Stimulated activated memory B cell treated with anti-CD40 and anti-IgM and Interleukin-4, amounts not matched to agents 10 μg/mL and 1 μg/mL and 100 μg/mL, for 72 hours (primary cell): ENCODE measurements at regions not wholly inside any gene's neighbourhood (a gene's known extent, or its start where the extent isn't known, plus 50 kb on each side); places are given as distances from the start of the nearest gene placed in this dataset.

Experiments
- ATAC-seq: fragments of 150-1000 bp; cut with Tn5 transposase; 2 replicates; pipeline ENCODE4 v1.10.0; 2021
- H3K27ac Mint-ChIP-seq: one replicate; pipeline ENCODE4 v1.8.0; 2022; ENCODE audit warnings: mild to moderate bottlenecking, mixed read lengths
- H3K27me3 Mint-ChIP-seq: one replicate; pipeline ENCODE4 v1.8.0; 2022; ENCODE audit warnings: mixed read lengths
- H3K36me3 Mint-ChIP-seq: one replicate; pipeline ENCODE4 v1.8.0; 2022; ENCODE audit warnings: mixed read lengths
- H3K4me1 Mint-ChIP-seq: one replicate; pipeline ENCODE4 v1.8.0; 2022; ENCODE audit warnings: mixed read lengths
- H3K4me3 Mint-ChIP-seq: one replicate; pipeline ENCODE4 v1.8.0; 2022; ENCODE audit warnings: mild to moderate bottlenecking, moderate library complexity, mixed read lengths
- H3K9me3 Mint-ChIP-seq: one replicate; pipeline ENCODE4 v1.8.0; 2022; ENCODE audit warnings: mixed read lengths

DNA sequence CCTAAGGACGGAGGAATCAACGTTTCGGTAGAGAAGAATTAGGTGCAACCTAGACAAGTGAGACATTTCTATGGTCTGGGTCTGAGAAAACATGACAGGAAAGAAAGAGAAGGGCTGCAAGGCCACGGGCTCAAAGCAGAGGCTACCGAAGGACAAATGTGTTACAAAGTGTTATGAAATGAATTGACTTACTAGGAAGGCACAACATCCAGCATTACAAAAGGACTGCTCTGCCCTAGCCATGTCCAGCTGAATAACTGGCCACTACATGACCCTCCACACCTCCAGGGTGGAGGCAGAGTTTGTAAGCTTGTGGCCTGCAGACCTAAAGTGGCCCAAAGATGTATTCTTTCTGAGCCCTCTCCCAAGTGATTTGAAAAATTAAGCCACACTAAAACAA lies 133.6 kb downstream of the GDAP2 start:
- Mint-ChIP-seq H3K27me3 (peaks cover 13% of the 10 kb centered on the region), H3K4me1 (no peaks in the 10 kb centered on the region), H3K9me3 (no peaks in the 10 kb centered on the region), H3K4me3 (no peak overlapping the region), H3K27ac (no peak overlapping the region), H3K36me3 (peaks cover 6% of the 10 kb centered on the region)
- ATAC-seq, result no peak

DNA sequence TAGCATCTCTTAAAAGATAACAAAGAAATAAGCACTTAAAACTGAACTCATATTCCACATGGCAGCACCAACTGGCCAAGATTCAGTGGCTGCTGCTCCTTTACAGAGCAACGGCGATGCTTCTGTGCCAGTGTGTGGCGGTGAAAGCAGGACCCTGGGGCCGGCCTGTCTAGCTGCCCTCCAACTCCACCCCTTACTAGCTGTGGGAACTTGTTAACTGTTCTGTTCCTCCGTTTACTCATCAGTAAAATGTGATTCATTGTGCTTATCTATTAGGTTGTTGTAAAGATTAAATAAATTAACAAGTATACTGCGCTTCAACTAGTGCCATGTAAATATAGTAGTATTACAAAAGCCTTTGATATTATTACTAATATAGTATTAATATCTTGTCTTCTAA lies 133.2 kb downstream of the GDAP2 start:
- H3K4me3 Mint-ChIP-seq, result no peak overlapping the region
- no peak for ATAC-seq
- H3K36me3 Mint-ChIP-seq, result peaks cover 6% of the 10 kb centered on the region

DNA sequence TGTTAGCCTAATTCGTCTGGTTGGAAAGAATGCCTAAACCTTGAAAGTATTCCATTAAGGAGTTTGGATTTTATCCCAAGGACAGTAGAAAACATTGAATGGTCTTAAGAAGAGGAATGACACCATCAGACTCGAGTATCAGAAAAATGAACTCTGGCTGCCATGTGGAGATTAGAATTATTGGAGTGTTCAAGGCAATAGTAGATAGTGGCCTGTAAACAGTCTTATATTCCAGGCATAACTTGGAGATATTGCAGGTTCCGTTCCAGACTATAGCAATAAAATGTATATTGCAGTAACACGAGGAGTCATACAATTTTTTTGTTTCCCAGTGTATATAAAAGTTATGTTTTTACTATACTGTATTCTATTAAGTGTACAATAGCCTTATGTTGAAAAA lies 130.9 kb downstream of the GDAP2 start:
- Mint-ChIP-seq H3K9me3 (no peaks in the 10 kb centered on the region), H3K27me3 (peaks cover 13% of the 10 kb centered on the region), H3K4me3 (no peak overlapping the region), H3K4me1 (no peaks in the 10 kb centered on the region), H3K27ac (no peak overlapping the region), H3K36me3 (no peaks in the 10 kb centered on the region)
- ATAC-seq, result no peak

More for the DNA sequence above, 133.2 kb downstream of the GDAP2 start:
- Mint-ChIP-seq H3K9me3 (no peaks in the 10 kb centered on the region), H3K4me1 (no peaks in the 10 kb centered on the region), H3K27ac (no peak overlapping the region), H3K27me3 (peaks cover 13% of the 10 kb centered on the region)

DNA sequence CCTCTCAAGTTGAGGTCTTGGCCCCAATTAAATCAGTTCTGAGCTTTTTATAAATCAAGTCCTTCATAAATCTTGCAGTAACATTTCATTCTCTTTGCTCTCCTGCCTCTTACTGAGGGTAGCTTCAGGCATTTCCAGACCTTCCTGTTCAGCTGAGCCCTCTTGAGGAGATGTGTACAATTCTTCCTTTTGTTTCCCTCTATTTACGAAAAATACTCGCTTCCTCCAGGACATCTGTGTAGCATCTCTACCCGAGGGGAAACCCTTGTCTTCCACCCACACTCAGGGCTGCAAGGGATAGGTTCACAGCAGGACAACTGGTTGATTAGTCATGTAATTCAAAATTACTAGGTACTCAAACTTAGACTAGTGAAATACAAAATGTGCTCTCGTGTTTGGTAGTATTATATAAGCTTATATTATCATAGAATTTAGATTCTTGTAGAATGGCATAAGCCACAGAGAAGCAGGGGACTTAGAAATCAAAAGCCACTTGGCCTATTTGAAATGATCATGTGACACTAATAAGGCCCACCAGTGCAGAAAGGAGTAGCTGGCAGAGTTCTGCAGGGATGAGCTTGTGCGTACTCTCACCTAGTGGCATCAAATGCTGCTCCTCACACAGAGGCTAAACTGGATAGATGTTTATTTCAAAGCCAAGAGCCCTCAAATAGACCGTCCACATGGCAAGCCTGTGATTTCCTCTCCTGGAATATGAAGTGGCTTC lies 126.7 kb downstream of the GDAP2 start:
- Mint-ChIP-seq H3K4me1 (no peaks in the 10 kb centered on the region), H3K27ac (no peak overlapping the region), H3K4me3 (no peak overlapping the region), H3K9me3 (no peaks in the 10 kb centered on the region), H3K27me3 (peaks cover 29% of the 10 kb centered on the region), H3K36me3 (no peaks in the 10 kb centered on the region)
- no peak for ATAC-seq

DNA sequence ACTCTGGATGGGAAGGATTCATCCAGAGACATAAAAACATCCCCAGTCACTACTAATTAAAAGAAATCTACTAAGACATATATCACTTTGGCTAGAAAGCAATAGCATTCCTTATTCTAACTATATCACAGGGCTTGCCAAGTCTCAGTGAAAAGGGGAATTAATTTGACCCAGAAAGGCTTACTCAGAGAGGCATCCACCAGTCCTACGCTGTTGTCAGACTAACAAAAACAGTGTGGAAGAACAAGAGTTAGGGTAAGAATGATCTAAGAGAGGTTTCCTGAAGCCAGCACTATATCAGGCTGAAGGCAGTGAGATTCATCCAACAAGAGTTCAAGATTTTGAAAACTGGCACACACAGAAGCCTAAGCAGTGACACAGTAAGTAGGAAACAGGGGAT lies 126.1 kb downstream of the GDAP2 start:
- peaks cover 29% of the 10 kb centered on the region for H3K27me3 Mint-ChIP-seq
- H3K36me3 Mint-ChIP-seq, result no peaks in the 10 kb centered on the region
- H3K4me1 Mint-ChIP-seq, result no peaks in the 10 kb centered on the region
- no peak overlapping the region for H3K27ac Mint-ChIP-seq
- no peak for ATAC-seq
- no peak overlapping the region for H3K4me3 Mint-ChIP-seq
- H3K9me3 Mint-ChIP-seq, result no peaks in the 10 kb centered on the region

DNA sequence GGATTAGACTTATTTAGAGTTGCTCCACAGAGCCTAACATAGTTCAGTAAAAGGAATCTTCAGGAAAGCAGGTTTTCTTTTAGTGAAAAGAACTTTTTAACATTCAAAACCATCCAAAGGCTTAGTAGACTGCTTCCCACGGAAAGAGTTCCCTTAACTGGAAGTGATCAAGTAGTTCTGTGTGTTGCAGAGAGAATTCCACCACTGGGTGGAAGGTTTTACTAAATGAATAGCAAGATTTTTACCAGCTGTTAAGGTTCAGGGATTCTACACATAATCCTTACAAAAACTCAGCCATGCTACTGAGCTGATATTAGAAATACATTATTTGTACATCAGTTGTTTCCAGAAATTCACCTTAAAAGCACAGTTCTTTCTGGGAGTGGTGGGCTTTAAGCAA lies 119.7 kb downstream of the GDAP2 start:
- H3K36me3 Mint-ChIP-seq, result no peaks in the 10 kb centered on the region
- no peak for ATAC-seq
- H3K27me3 Mint-ChIP-seq, result peaks cover 17% of the 10 kb centered on the region
- no peak overlapping the region for H3K4me3 Mint-ChIP-seq
- no peaks in the 10 kb centered on the region for H3K9me3 Mint-ChIP-seq
- no peaks in the 10 kb centered on the region for H3K4me1 Mint-ChIP-seq
- H3K27ac Mint-ChIP-seq, result no peak overlapping the region

DNA sequence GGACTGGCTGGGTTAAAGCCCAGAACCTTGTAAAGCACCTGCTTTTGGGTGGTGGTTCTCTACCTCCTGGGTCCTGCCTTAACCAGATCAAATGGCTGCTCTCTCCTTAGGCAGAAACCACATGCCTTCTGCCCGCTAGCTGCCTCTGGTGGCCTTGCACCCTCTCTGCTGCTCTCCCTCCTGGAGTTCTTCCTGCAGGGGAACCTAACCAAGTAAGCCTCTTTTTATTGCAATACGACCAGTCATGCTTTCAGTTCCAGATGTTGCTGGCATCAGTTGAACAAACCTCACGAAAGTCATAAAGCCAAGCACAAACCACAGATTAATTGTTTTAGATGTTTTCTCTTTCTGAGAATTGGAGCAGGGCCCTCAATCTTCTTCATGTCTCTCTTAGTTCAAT lies 118.9 kb downstream of the GDAP2 start:
- Mint-ChIP-seq H3K36me3 (no peaks in the 10 kb centered on the region), H3K9me3 (no peaks in the 10 kb centered on the region), H3K27ac (no peak overlapping the region), H3K4me3 (no peak overlapping the region), H3K4me1 (no peaks in the 10 kb centered on the region), H3K27me3 (peaks cover 9% of the 10 kb centered on the region)
- no peak for ATAC-seq

DNA sequence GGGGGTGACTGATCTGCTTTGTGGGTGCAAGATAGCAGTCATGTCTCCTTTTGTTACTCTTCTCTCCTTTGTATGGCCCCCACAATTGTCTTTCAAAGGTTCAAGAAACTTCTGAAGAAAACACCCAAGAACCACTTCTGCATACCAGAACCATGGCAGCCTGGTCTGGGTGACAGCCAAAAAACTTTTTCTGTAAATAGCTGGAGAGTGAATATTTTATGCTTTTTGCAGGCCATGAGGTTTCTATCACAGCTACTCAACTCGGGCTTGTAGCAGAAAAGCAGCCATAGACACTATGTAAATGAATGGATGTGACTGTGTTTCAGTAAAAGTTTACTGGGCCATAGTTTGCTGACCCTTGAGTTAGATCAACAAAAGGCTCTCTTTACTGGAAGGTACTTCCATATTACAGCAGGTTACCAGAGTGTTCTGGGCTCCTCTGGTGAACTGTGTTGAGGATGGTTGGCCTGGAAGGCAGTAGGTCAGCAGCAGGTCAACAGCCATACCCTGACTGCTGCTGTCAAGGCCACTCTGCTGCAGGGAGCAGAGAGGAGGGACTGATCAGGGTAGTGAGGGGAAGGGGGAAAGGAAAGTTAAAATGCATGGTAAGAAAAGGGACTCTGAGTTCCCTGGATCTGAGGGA lies 116.4 kb downstream of the GDAP2 start:
- no peaks in the 10 kb centered on the region for H3K36me3 Mint-ChIP-seq
- H3K4me1 Mint-ChIP-seq, result no peaks in the 10 kb centered on the region
- H3K4me3 Mint-ChIP-seq, result no peak overlapping the region
- ATAC-seq, result no peak
- no peaks in the 10 kb centered on the region for H3K9me3 Mint-ChIP-seq
- no peak overlapping the region for H3K27ac Mint-ChIP-seq
- H3K27me3 Mint-ChIP-seq, result no peaks in the 10 kb centered on the region
